Progenitor cell of endocrine pancreas (in vitro differentiated cells): ENCODE measurements at regions not wholly inside any gene's neighbourhood (a gene's known extent, or its start where the extent isn't known, plus 50 kb on each side); places are given as distances from the start of the nearest gene placed in this dataset.

Experiments
- DNase-seq: peaks from one replicate; pipeline ENCODE4 v3.0.0; 2021; ENCODE audit warnings: low spot score; ENCODE audit not compliant: unreplicated experiment
- H3K27ac Mint-ChIP-seq: 2 replicates; pipeline ENCODE4 v1.8.0; 2021; ENCODE audit warnings: mild to moderate bottlenecking, moderate library complexity, mixed read lengths
- H3K27me3 Mint-ChIP-seq: 2 replicates; pipeline ENCODE4 v1.8.0; 2021; ENCODE audit warnings: mixed read lengths
- H3K36me3 Mint-ChIP-seq: 2 replicates; pipeline ENCODE4 v1.8.0; 2022; ENCODE audit warnings: mixed read lengths; ENCODE audit not compliant: insufficient read depth
- H3K4me1 Mint-ChIP-seq: 2 replicates; pipeline ENCODE4 v1.8.0; 2021; ENCODE audit warnings: low read depth, mixed read lengths
- H3K4me3 Mint-ChIP-seq: 2 replicates; pipeline ENCODE4 v1.8.0; 2021; ENCODE audit warnings: low read depth, mild to moderate bottlenecking, moderate library complexity, mixed read lengths
- H3K9me3 Mint-ChIP-seq: 2 replicates; pipeline ENCODE4 v1.8.0; 2021; ENCODE audit warnings: low read depth, mixed read lengths
- CTCF ChIP-seq: fragments of 200-600 bp; sonication (generic); IDR thresholded peaks from one replicate; pipeline ENCODE4 v1.5.0; 2021; ENCODE audit warnings: antibody characterized with exemption, mild to moderate bottlenecking; ENCODE audit not compliant: unreplicated experiment

GRCh38 chr14:22465201-22465840 is 123.7 kb downstream of the DAD1 start:
- Mint-ChIP-seq H3K36me3 (no peaks in the 10 kb centered on the region), H3K9me3 (no peaks in the 10 kb centered on the region), H3K4me1 (peaks cover 3% of the 10 kb centered on the region), H3K27me3 (no peaks in the 10 kb centered on the region), H3K27ac (no peak overlapping the region), H3K4me3 (no peak overlapping the region)
- no peak for TF ChIP-seq CTCF
- DNase-seq, result no peak

- H3K4me3 Mint-ChIP-seq, result no peak overlapping the region
- peaks cover 5% of the 10 kb centered on the region for H3K4me1 Mint-ChIP-seq
- TF ChIP-seq CTCF, result no peak
- no peaks in the 10 kb centered on the region for H3K36me3 Mint-ChIP-seq
- H3K9me3 Mint-ChIP-seq, result no peaks in the 10 kb centered on the region
- DNase-seq, result no peak
- no peak overlapping the region for H3K27ac Mint-ChIP-seq
- no peaks in the 10 kb centered on the region for H3K27me3 Mint-ChIP-seq
These were observed 124.4 kb downstream of the DAD1 start for GRCh38 chr14:22464422-22465142.

GRCh38 chr14:22463763-22464173 is 125.3 kb downstream of the DAD1 start:
- H3K4me1 Mint-ChIP-seq, result peaks cover 5% of the 10 kb centered on the region
- H3K27me3 Mint-ChIP-seq, result no peaks in the 10 kb centered on the region
- no peaks in the 10 kb centered on the region for H3K36me3 Mint-ChIP-seq
- no peak overlapping the region for H3K27ac Mint-ChIP-seq
- no peak for DNase-seq
- no peaks in the 10 kb centered on the region for H3K9me3 Mint-ChIP-seq
- no peak for TF ChIP-seq CTCF
- H3K4me3 Mint-ChIP-seq, result no peak overlapping the region

GRCh38 chr14:22462923-22463322 is 126.1 kb downstream of the DAD1 start:
- H3K36me3 Mint-ChIP-seq, result no peaks in the 10 kb centered on the region
- no peak overlapping the region for H3K4me3 Mint-ChIP-seq
- no peak for DNase-seq
- TF ChIP-seq CTCF, result no peak
- H3K27ac Mint-ChIP-seq, result no peak overlapping the region
- no peaks in the 10 kb centered on the region for H3K9me3 Mint-ChIP-seq
- no peaks in the 10 kb centered on the region for H3K27me3 Mint-ChIP-seq
- H3K4me1 Mint-ChIP-seq, result peaks cover 5% of the 10 kb centered on the region

- Mint-ChIP-seq H3K36me3 (no peaks in the 10 kb centered on the region), H3K4me3 (no peak overlapping the region), H3K9me3 (no peaks in the 10 kb centered on the region), H3K27ac (no peak overlapping the region), H3K4me1 (peaks cover 5% of the 10 kb centered on the region), H3K27me3 (no peaks in the 10 kb centered on the region)
- no peak for TF ChIP-seq CTCF
- DNase-seq, result no peak
These were observed 128.4 kb downstream of the DAD1 start for GRCh38 chr14:22460461-22461195.
